ENCODE measurements at regions not wholly inside any gene's neighbourhood (a gene's known extent, or its start where the extent isn't known, plus 50 kb on each side); places are given as distances from the start of the nearest gene placed in this dataset.

GRCh38 chr17:45689451-45689850, 94.7 kb upstream of the CRHR1 start:
- H3K36me3 Mint-ChIP-seq, result no peaks in the 10 kb centered on the region
- no peak for ATAC-seq
- no peak overlapping the region for H3K27ac Mint-ChIP-seq
- peaks cover 22 to 25% of the 10 kb centered on the region in 2 donors for H3K27me3 Mint-ChIP-seq
- no peaks in the 10 kb centered on the region for H3K4me1 Mint-ChIP-seq (ENCODE audit: low read depth in 2 of 2)
- DNase-seq (ENCODE audit: low spot score), result no peak
- no peaks in the 10 kb centered on the region for H3K9me3 Mint-ChIP-seq
- H3K4me3 Mint-ChIP-seq, result no peak overlapping the region

GRCh38 chr17:45690625-45691275, 93.4 kb upstream of the CRHR1 start:
- DNase-seq (ENCODE audit: low spot score) (no peak), ATAC-seq (no peak)
- no peak overlapping the region for H3K4me3 Mint-ChIP-seq
- H3K4me1 Mint-ChIP-seq (ENCODE audit: low read depth in 2 of 2), result no peaks in the 10 kb centered on the region
- H3K9me3 Mint-ChIP-seq, result no peaks in the 10 kb centered on the region
- H3K36me3 Mint-ChIP-seq, result no peaks in the 10 kb centered on the region
- H3K27ac Mint-ChIP-seq, result no peak overlapping the region
- H3K27me3 Mint-ChIP-seq, result peaks cover 26 to 34% of the 10 kb centered on the region in 2 donors

GRCh38 chr17:45692661-45693060, 91.5 kb upstream of the CRHR1 start:
- Mint-ChIP-seq H3K27me3 (peaks cover 34 to 42% of the 10 kb centered on the region in 2 donors), H3K4me1 (ENCODE audit: low read depth in 2 of 2) (no peaks in the 10 kb centered on the region), H3K9me3 (no peaks in the 10 kb centered on the region), H3K4me3 (no peak overlapping the region), H3K27ac (no peak overlapping the region), H3K36me3 (no peaks in the 10 kb centered on the region)
- ATAC-seq (peak in 1 of 2 donors; percentile 17), DNase-seq (ENCODE audit: low spot score) (no peak)

GRCh38 chr17:45693792-45694191, 90.3 kb upstream of the CRHR1 start:
- H3K36me3 Mint-ChIP-seq, result no peaks in the 10 kb centered on the region
- DNase-seq (ENCODE audit: low spot score), result no peak
- no peak overlapping the region for H3K27ac Mint-ChIP-seq
- no peak for ATAC-seq
- no peak overlapping the region for H3K4me3 Mint-ChIP-seq
- no peaks in the 10 kb centered on the region for H3K4me1 Mint-ChIP-seq (ENCODE audit: low read depth in 2 of 2)
- peaks cover 38 to 54% of the 10 kb centered on the region in 2 donors for H3K27me3 Mint-ChIP-seq
- no peaks in the 10 kb centered on the region for H3K9me3 Mint-ChIP-seq

GRCh38 chr17:45696442-45696841, 87.7 kb upstream of the CRHR1 start:
- Mint-ChIP-seq H3K4me1 (ENCODE audit: low read depth in 2 of 2) (no peaks in the 10 kb centered on the region), H3K9me3 (no peaks in the 10 kb centered on the region), H3K27me3 (peaks cover 30 to 37% of the 10 kb centered on the region in 2 donors), H3K27ac (no peak overlapping the region), H3K4me3 (no peak overlapping the region), H3K36me3 (no peaks in the 10 kb centered on the region)
- no peak for DNase-seq (ENCODE audit: low spot score)
- no peak for ATAC-seq

- H3K27me3 Mint-ChIP-seq, result peaks cover 29 to 41% of the 10 kb centered on the region in 2 donors
- no peaks in the 10 kb centered on the region for H3K36me3 Mint-ChIP-seq
- no peak overlapping the region for H3K4me3 Mint-ChIP-seq
Observed at GRCh38 chr17:45697076-45697475, 87.0 kb upstream of the CRHR1 start.

GRCh38 chr17:45700171-45701090, 83.7 kb upstream of the CRHR1 start:
- no peak overlapping the region for H3K27ac Mint-ChIP-seq
- H3K27me3 Mint-ChIP-seq, result peaks cover 39 to 41% of the 10 kb centered on the region in 2 donors
- no peak overlapping the region for H3K4me3 Mint-ChIP-seq
- H3K4me1 Mint-ChIP-seq (ENCODE audit: low read depth in 2 of 2), result no peaks in the 10 kb centered on the region
- H3K9me3 Mint-ChIP-seq, result no peaks in the 10 kb centered on the region
- H3K36me3 Mint-ChIP-seq, result no peaks in the 10 kb centered on the region
- DNase-seq (ENCODE audit: low spot score), result no peak
- no peak for ATAC-seq

More at GRCh38 chr17:45697076-45697475, 87.0 kb upstream of the CRHR1 start:
- DNase-seq (ENCODE audit: low spot score), result no peak
- H3K9me3 Mint-ChIP-seq, result no peaks in the 10 kb centered on the region
- no peak overlapping the region for H3K27ac Mint-ChIP-seq
- ATAC-seq, result no peak
- no peaks in the 10 kb centered on the region for H3K4me1 Mint-ChIP-seq (ENCODE audit: low read depth in 2 of 2)

GRCh38 chr17:45702666-45703266, 81.4 kb upstream of the CRHR1 start:
- Mint-ChIP-seq H3K27me3 (peaks cover 33 to 44% of the 10 kb centered on the region in 2 donors), H3K27ac (no peak overlapping the region), H3K4me1 (ENCODE audit: low read depth in 2 of 2) (no peaks in the 10 kb centered on the region), H3K4me3 (no peak overlapping the region), H3K36me3 (no peaks in the 10 kb centered on the region), H3K9me3 (no peaks in the 10 kb centered on the region)
- no peak for DNase-seq (ENCODE audit: low spot score)
- ATAC-seq, result no peak

GRCh38 chr17:45703348-45703747, 80.8 kb upstream of the CRHR1 start:
- H3K27ac Mint-ChIP-seq, result no peak overlapping the region
- H3K27me3 Mint-ChIP-seq, result peaks cover 37 to 43% of the 10 kb centered on the region in 2 donors
- ATAC-seq (no peak), DNase-seq (ENCODE audit: low spot score) (no peak)
- H3K4me3 Mint-ChIP-seq, result no peak overlapping the region
- H3K4me1 Mint-ChIP-seq (ENCODE audit: low read depth in 2 of 2), result no peaks in the 10 kb centered on the region
- no peaks in the 10 kb centered on the region for H3K9me3 Mint-ChIP-seq
- H3K36me3 Mint-ChIP-seq, result no peaks in the 10 kb centered on the region

GRCh38 chr17:45703806-45704205, 80.3 kb upstream of the CRHR1 start:
- Mint-ChIP-seq H3K9me3 (no peaks in the 10 kb centered on the region), H3K36me3 (no peaks in the 10 kb centered on the region), H3K4me1 (ENCODE audit: low read depth in 2 of 2) (no peaks in the 10 kb centered on the region), H3K4me3 (no peak overlapping the region), H3K27ac (no peak overlapping the region), H3K27me3 (peaks cover 33 to 38% of the 10 kb centered on the region in 2 donors)
- no peak for ATAC-seq
- no peak for DNase-seq (ENCODE audit: low spot score)

GRCh38 chr17:45704251-45704650, 79.9 kb upstream of the CRHR1 start:
- Mint-ChIP-seq H3K36me3 (no peaks in the 10 kb centered on the region), H3K4me3 (no peak overlapping the region), H3K27ac (no peak overlapping the region), H3K9me3 (no peaks in the 10 kb centered on the region), H3K27me3 (peaks cover 33 to 38% of the 10 kb centered on the region in 2 donors), H3K4me1 (ENCODE audit: low read depth in 2 of 2) (no peaks in the 10 kb centered on the region)
- no peak for ATAC-seq
- DNase-seq (ENCODE audit: low spot score), result no peak

- Mint-ChIP-seq H3K27me3 (peaks cover 32 to 34% of the 10 kb centered on the region in 2 donors), H3K4me1 (ENCODE audit: low read depth in 2 of 2) (no peaks in the 10 kb centered on the region), H3K27ac (no peak overlapping the region), H3K36me3 (no peaks in the 10 kb centered on the region), H3K9me3 (no peaks in the 10 kb centered on the region), H3K4me3 (no peak overlapping the region)
- no peak for ATAC-seq
- DNase-seq (ENCODE audit: low spot score), result no peak
Observed at GRCh38 chr17:45705123-45706009, 78.8 kb upstream of the CRHR1 start.

- no peak for ATAC-seq
- Mint-ChIP-seq H3K4me3 (no peak overlapping the region), H3K27me3 (peaks cover 30 to 34% of the 10 kb centered on the region in 2 donors)
Observed at GRCh38 chr17:45706033-45706432, 78.1 kb upstream of the CRHR1 start.

More at GRCh38 chr17:45706033-45706432, 78.1 kb upstream of the CRHR1 start:
- Mint-ChIP-seq H3K9me3 (no peaks in the 10 kb centered on the region), H3K4me1 (ENCODE audit: low read depth in 2 of 2) (no peaks in the 10 kb centered on the region), H3K27ac (no peak overlapping the region), H3K36me3 (no peaks in the 10 kb centered on the region)
- DNase-seq (ENCODE audit: low spot score), result no peak
